Breast epithelium (tissue), 3 donors: ENCODE measurements at regions not wholly inside any gene's neighbourhood (a gene's known extent, or its start where the extent isn't known, plus 50 kb on each side); places are given as distances from the start of the nearest gene placed in this dataset.

Experiments
- CTCF ChIP-seq, 3 donors: fragments of 450-650 bp; IDR thresholded peaks; one replicate each; pipeline ENCODE4 v1.5.1; 2016 to 2017; ENCODE audit warnings: antibody characterized with exemption in 3 of 3, mild to moderate bottlenecking in 3 of 3, moderate library complexity in 3 of 3
- POLR2AphosphoS5 ChIP-seq, 3 donors: sonication (generic); formaldehyde crosslinking; IDR thresholded peaks; one replicate each; pipeline ENCODE4 v1.6.1; 2017; ENCODE audit warnings: antibody characterized with exemption in 3 of 3

- TF ChIP-seq CTCF (IDR thresholded peaks at IDR 0.05), result no peak
- TF ChIP-seq POLR2AphosphoS5 (IDR thresholded peaks at IDR 0.05), result no peak
These were observed 68.1 kb downstream of the BTG1 start for GRCh38 chr12:92077530-92077929.
